ENCODE measurements at regions not wholly inside any gene's neighbourhood (a gene's known extent, or its start where the extent isn't known, plus 50 kb on each side); places are given as distances from the start of the nearest gene placed in this dataset.

GRCh38 chrX:15116900-15117299 lies 153.0 kb downstream of the ASB9 start:
- TF ChIP-seq, protein P1, sequence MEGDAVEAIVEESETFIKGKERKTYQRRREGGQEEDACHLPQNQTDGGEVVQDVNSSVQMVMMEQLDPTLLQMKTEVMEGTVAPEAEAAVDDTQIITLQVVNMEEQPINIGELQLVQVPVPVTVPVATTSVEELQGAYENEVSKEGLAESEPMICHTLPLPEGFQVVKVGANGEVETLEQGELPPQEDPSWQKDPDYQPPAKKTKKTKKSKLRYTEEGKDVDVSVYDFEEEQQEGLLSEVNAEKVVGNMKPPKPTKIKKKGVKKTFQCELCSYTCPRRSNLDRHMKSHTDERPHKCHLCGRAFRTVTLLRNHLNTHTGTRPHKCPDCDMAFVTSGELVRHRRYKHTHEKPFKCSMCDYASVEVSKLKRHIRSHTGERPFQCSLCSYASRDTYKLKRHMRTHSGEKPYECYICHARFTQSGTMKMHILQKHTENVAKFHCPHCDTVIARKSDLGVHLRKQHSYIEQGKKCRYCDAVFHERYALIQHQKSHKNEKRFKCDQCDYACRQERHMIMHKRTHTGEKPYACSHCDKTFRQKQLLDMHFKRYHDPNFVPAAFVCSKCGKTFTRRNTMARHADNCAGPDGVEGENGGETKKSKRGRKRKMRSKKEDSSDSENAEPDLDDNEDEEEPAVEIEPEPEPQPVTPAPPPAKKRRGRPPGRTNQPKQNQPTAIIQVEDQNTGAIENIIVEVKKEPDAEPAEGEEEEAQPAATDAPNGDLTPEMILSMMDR (IDR thresholded peaks at IDR 0.05): no peak

DNA sequence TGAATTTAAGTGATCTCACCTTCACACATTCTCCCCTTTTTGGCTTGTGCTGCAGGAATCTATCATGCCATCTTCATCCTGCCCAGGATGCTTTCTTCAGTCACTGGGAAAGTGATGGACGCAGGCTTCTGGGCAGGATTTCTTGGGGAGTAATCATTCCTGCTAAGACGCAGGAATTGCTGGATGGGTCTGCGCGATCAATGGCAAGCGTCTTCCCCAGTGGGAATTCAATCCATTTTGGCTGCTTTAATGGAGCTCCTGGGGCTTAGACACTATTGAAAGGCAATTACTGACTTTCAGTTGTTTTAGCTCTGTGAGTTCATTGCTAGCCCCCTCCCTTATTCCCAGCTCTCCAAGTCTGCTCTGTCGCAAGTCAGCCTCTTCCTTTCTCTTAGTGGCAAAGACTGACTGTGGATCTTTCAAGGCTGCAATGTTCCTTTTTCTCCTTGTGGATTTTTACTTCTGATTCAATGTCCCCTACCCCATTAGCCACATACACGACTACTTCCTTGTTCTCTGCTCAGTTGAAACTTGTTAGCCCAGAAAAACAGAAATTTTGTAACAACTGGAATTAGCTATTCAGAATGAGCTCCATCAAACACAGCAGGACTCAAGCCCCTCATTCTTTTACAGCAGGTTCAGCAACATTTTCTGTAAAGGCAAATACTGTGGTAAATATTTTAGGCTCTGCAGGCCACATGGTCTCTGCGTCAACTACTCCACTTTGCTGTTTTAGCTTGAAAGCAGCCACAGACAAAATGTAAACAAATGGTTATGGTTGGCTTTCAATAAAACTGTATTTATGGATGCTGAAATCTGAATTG lies 154.9 kb downstream of the ASB9 start:
- TF ChIP-seq, protein P1 (IDR thresholded peaks at IDR 0.05): no peak

- TF ChIP-seq, protein P1 (IDR thresholded peaks at IDR 0.05): no peak
These were observed 162.4 kb downstream of the ASB9 start for GRCh38 chrX:15107367-15107988.

GRCh38 chrX:15098505-15098904 lies 171.4 kb downstream of the ASB9 start:
- TF ChIP-seq, protein P1 (IDR thresholded peaks at IDR 0.05): no peak

DNA sequence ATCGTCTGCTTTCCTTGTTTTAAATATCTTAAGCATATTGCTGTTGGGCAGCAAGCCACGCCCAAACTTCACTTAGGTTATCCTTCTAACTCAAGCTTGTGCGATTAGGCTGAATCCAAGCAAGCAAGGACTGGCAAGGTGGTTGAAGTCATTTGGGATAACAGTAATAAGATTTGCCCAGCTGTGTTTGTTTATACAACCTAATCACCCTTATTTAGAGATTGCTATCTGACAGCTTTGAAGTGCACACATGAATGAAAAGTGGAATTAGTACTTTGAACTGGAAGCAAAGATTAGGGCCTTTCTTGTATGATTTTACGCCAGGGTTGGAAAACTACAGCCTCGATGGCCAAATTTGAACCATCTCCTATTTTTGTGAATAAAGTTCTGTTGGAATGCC lies 182.1 kb downstream of the ASB9 start:
- TF ChIP-seq, protein P1 (IDR thresholded peaks at IDR 0.05): no peak

GRCh38 chrX:15073313-15073712 lies 196.6 kb downstream of the ASB9 start:
- TF ChIP-seq, protein P1 (IDR thresholded peaks at IDR 0.05): no peak

DNA sequence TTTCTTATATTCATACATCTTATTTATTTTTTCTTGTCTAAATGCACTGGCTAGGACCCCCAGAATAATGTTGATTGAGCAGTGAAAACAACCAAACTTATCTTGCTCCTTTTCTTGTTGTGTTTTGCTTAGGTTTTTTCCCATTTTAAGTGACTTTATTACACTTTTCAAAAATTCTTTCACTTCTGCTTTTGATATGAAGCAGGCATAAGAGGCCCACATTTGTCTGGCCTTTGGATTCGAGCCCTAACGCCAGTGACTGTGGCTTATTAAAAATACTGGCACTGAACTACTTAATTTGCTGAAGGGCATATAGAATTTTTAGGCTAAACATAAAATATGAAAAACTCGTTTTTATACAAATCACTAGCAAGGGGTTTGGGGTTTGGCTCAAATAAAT lies 197.0 kb downstream of the ASB9 start:
- TF ChIP-seq, protein P1 (IDR thresholded peaks at IDR 0.05): no peak

All from LNCAP (cell line).